H1 (cell line): ENCODE measurements at regions not wholly inside any gene's neighbourhood (a gene's known extent, or its start where the extent isn't known, plus 50 kb on each side); places are given as distances from the start of the nearest gene placed in this dataset.

Experiments
- SP4 ChIP-seq: IDR thresholded peaks from 2 replicates; pipeline ENCODE4 v1.6.1; 2012; ENCODE audit warnings: low read length, inconsistent platforms

GRCh38 chr7:3172768-3173280 is 128.2 kb upstream of the SDK1 start (continued):
- no peak for TF ChIP-seq SP4
